GM10266 (cell line): ENCODE measurements at regions not wholly inside any gene's neighbourhood (a gene's known extent, or its start where the extent isn't known, plus 50 kb on each side); places are given as distances from the start of the nearest gene placed in this dataset.
"Not testable (repeated sequence)": the region's sequence is repeated elsewhere in the genome, so short reads cannot be mapped to it uniquely, and the experiment has no call there.

Experiments
- DNase-seq: peaks from one replicate; pipeline ENCODE4 v3.0.0; 2012; ENCODE audit errors: extremely low spot score
- CTCF ChIP-seq: IDR thresholded peaks from 2 replicates; pipeline ENCODE4 v1.5.1; 2012; ENCODE audit warnings: mild to moderate bottlenecking, low read depth; ENCODE audit not compliant: control insufficient read depth, insufficient read depth; ENCODE audit errors: missing control alignments

- no peak for DNase-seq
- TF ChIP-seq CTCF = no peak
These were observed 308.0 kb upstream of the RPS23 start for GRCh38 chr5:82586181-82586580.

GRCh38 chr5:82584631-82585030 lies 306.5 kb upstream of the RPS23 start:
- TF ChIP-seq CTCF = no peak
- DNase-seq = no peak

GRCh38 chr5:82583331-82583730 lies 305.2 kb upstream of the RPS23 start:
- DNase-seq = not testable (repeated sequence)

GRCh38 chr5:82564963-82565362 lies 286.8 kb upstream of the RPS23 start:
- TF ChIP-seq CTCF = no peak
- no peak for DNase-seq

- no peak for TF ChIP-seq CTCF
- DNase-seq = no peak
These were observed 285.6 kb upstream of the RPS23 start for GRCh38 chr5:82563745-82564144.

- no peak for TF ChIP-seq CTCF
These were observed 284.6 kb upstream of the RPS23 start for GRCh38 chr5:82562696-82563240.

GRCh38 chr5:82561797-82562196 lies 283.6 kb upstream of the RPS23 start:
- TF ChIP-seq CTCF = no peak
- DNase-seq = no peak

More at GRCh38 chr5:82562696-82563240, 284.6 kb upstream of the RPS23 start:
- DNase-seq = no peak

GRCh38 chr5:82560969-82561368 lies 282.8 kb upstream of the RPS23 start:
- no peak for TF ChIP-seq CTCF
- no peak for DNase-seq
